Sigmoid colon (tissue), 4 donors: ENCODE measurements at regions not wholly inside any gene's neighbourhood (a gene's known extent, or its start where the extent isn't known, plus 50 kb on each side); places are given as distances from the start of the nearest gene placed in this dataset.

Experiments
- EP300 ChIP-seq, 4 donors: sonication (generic); formaldehyde crosslinking; IDR thresholded peaks; one replicate each; pipeline ENCODE4 v1.6.1; 2017; ENCODE audit warnings: antibody characterized with exemption in 4 of 4
- TF ChIP-seq, protein P1 (sequence below), 4 experiments: fragments of 450-650 bp in 3 of 4; fragments of 200-600 bp in 1 of 4; IDR thresholded peaks; one replicate each; pipeline ENCODE4 v1.5.1; 2016 to 2019; ENCODE audit warnings: antibody characterized with exemption in 4 of 4, mild to moderate bottlenecking in 3 of 4, moderate library complexity in 2 of 4

DNA sequence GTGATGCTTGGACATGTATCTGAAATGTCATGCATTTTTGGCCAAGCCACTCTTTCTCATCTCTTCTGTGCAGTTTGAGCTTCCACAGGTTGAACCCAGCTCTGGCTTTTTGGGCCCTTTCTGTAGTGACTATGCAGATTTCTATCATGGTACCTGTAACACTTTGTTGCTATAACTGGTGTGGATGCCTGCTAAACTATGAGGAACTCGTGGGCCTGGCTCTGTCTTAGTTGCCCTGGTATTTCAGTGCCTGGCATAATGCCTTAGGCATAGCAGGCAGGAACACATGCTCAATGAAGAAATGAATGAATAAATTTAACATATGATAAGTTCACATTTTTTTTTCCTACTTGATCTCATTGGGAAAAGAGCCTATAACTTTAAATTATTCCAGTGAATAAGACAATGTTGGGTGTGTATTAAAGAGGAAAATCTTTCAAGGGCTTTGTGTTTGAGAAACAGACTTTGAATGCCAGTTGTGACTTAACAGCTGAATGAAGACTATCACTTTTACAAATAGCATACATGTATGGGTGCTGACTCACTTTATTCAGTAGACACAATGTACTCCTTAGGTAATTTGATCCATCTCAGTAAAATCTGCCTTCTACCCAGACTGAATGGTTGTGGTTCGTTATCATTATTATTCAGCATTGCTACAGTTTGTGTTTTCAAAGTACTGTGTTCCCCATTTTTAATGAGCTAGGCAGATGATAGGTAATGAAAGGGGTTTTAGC lies 86.4 kb upstream of the MAP4K3 start:
- TF ChIP-seq, protein P1, sequence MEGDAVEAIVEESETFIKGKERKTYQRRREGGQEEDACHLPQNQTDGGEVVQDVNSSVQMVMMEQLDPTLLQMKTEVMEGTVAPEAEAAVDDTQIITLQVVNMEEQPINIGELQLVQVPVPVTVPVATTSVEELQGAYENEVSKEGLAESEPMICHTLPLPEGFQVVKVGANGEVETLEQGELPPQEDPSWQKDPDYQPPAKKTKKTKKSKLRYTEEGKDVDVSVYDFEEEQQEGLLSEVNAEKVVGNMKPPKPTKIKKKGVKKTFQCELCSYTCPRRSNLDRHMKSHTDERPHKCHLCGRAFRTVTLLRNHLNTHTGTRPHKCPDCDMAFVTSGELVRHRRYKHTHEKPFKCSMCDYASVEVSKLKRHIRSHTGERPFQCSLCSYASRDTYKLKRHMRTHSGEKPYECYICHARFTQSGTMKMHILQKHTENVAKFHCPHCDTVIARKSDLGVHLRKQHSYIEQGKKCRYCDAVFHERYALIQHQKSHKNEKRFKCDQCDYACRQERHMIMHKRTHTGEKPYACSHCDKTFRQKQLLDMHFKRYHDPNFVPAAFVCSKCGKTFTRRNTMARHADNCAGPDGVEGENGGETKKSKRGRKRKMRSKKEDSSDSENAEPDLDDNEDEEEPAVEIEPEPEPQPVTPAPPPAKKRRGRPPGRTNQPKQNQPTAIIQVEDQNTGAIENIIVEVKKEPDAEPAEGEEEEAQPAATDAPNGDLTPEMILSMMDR (IDR thresholded peaks at IDR 0.05), result no peak
- no peak for TF ChIP-seq EP300 (IDR thresholded peaks at IDR 0.05)
